Breast epithelium (tissue), 3 donors: ENCODE measurements at regions not wholly inside any gene's neighbourhood (a gene's known extent, or its start where the extent isn't known, plus 50 kb on each side); places are given as distances from the start of the nearest gene placed in this dataset.

Source experiments
- POLR2A ChIP-seq: fragments of 450-650 bp; IDR thresholded peaks from one replicate; pipeline ENCODE4 v1.6.1; 2016; ENCODE audit warnings: antibody characterized with exemption, mild to moderate bottlenecking, moderate library complexity
- POLR2AphosphoS5 ChIP-seq, 3 donors: sonication (generic); formaldehyde crosslinking; IDR thresholded peaks; one replicate each; pipeline ENCODE4 v1.6.1; 2017; ENCODE audit warnings: antibody characterized with exemption in 3 of 3
- TF ChIP-seq, protein P1 (sequence below), 3 donors: fragments of 450-650 bp; IDR thresholded peaks; one replicate each; pipeline ENCODE4 v1.5.1; 2016 to 2017; ENCODE audit warnings: antibody characterized with exemption in 3 of 3, mild to moderate bottlenecking in 3 of 3, moderate library complexity in 3 of 3

DNA sequence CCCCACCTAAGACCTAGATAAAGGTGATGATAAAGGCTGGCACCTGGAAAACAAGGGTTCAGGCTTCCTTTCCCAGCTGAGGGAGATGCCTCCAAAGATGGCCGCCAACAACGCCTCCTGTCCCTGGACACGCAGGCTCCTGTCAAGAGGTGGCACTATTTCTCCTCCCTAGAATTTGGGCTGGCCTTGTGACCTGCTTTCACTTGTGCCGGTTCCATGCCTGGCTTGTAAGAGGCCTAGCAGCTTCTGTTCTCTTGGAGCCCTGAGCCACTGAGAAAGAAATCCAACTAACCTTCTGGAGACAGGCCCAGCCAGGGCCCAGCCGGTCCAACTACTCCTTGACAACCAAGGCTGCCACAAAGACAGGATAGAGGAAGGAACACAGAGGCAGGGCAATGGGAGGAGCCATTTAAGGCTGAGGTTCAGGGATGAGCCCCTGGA lies 60.2 kb upstream of the RALY start:
- TF ChIP-seq, protein P1, sequence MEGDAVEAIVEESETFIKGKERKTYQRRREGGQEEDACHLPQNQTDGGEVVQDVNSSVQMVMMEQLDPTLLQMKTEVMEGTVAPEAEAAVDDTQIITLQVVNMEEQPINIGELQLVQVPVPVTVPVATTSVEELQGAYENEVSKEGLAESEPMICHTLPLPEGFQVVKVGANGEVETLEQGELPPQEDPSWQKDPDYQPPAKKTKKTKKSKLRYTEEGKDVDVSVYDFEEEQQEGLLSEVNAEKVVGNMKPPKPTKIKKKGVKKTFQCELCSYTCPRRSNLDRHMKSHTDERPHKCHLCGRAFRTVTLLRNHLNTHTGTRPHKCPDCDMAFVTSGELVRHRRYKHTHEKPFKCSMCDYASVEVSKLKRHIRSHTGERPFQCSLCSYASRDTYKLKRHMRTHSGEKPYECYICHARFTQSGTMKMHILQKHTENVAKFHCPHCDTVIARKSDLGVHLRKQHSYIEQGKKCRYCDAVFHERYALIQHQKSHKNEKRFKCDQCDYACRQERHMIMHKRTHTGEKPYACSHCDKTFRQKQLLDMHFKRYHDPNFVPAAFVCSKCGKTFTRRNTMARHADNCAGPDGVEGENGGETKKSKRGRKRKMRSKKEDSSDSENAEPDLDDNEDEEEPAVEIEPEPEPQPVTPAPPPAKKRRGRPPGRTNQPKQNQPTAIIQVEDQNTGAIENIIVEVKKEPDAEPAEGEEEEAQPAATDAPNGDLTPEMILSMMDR (IDR thresholded peaks at IDR 0.05) = peak in 2 of 3 donors; percentile 38 to 47
- TF ChIP-seq POLR2A (no peak), POLR2AphosphoS5 (IDR thresholded peaks at IDR 0.05) (peak in 1 of 3 donors; percentile 26)
